ENCODE measurements at regions not wholly inside any gene's neighbourhood (a gene's known extent, or its start where the extent isn't known, plus 50 kb on each side); places are given as distances from the start of the nearest gene placed in this dataset.

- H3K4me3 ChIP-seq (replicated peaks; ENCODE audit: low read depth, low read length), result no peak overlapping the region
- no peak for TF ChIP-seq CTCF (IDR thresholded peaks at IDR 0.05; ENCODE audit: low read depth, low read length, missing control alignments)
- DNase-seq (ENCODE audit: extremely low read depth, low read depth), result no peak
Measured at GRCh38 chr10:10508211-10508610, 509.5 kb upstream of the CELF2 start.

GRCh38 chr10:10510179-10510578, 507.5 kb upstream of the CELF2 start:
- H3K4me3 ChIP-seq (replicated peaks; ENCODE audit: low read depth, low read length), result no peak overlapping the region
- TF ChIP-seq CTCF (IDR thresholded peaks at IDR 0.05; ENCODE audit: low read depth, low read length, missing control alignments), result no peak
- no peak for DNase-seq (ENCODE audit: extremely low read depth, low read depth)

- no peak overlapping the region for H3K4me3 ChIP-seq (replicated peaks; ENCODE audit: low read depth, low read length)
- no peak for TF ChIP-seq CTCF (IDR thresholded peaks at IDR 0.05; ENCODE audit: low read depth, low read length, missing control alignments)
- no peak for DNase-seq (ENCODE audit: extremely low read depth, low read depth)
Measured at GRCh38 chr10:10513067-10513466, 504.6 kb upstream of the CELF2 start.

- DNase-seq (ENCODE audit: extremely low read depth, low read depth), result no peak
- no peak overlapping the region for H3K4me3 ChIP-seq (replicated peaks; ENCODE audit: low read depth, low read length)
- TF ChIP-seq CTCF (IDR thresholded peaks at IDR 0.05; ENCODE audit: low read depth, low read length, missing control alignments), result no peak
Measured at GRCh38 chr10:10513898-10514297, 503.8 kb upstream of the CELF2 start.

GRCh38 chr10:10514797-10515196, 502.9 kb upstream of the CELF2 start:
- H3K4me3 ChIP-seq (replicated peaks; ENCODE audit: low read depth, low read length), result no peak overlapping the region
- TF ChIP-seq CTCF (IDR thresholded peaks at IDR 0.05; ENCODE audit: low read depth, low read length, missing control alignments), result no peak
- DNase-seq (ENCODE audit: extremely low read depth, low read depth), result no peak

- DNase-seq (ENCODE audit: extremely low read depth, low read depth), result no peak
- H3K4me3 ChIP-seq (replicated peaks; ENCODE audit: low read depth, low read length), result no peak overlapping the region
- no peak for TF ChIP-seq CTCF (IDR thresholded peaks at IDR 0.05; ENCODE audit: low read depth, low read length, missing control alignments)
Measured at GRCh38 chr10:10515479-10516204, 502.0 kb upstream of the CELF2 start.
